GM12874 (cell line): ENCODE measurements at regions not wholly inside any gene's neighbourhood (a gene's known extent, or its start where the extent isn't known, plus 50 kb on each side); places are given as distances from the start of the nearest gene placed in this dataset.

ENCODE experiments used
- CTCF ChIP-seq: IDR thresholded peaks from 2 replicates; pipeline ENCODE4 v1.5.1; 2011; ENCODE audit warnings: low read depth, mild to moderate bottlenecking, control low read depth, low read length, moderate library complexity; ENCODE audit not compliant: insufficient read depth

- TF ChIP-seq CTCF = no peak
Measured at GRCh38 chr6:41439524-41440418, 104.4 kb downstream of the NCR2 start.

- no peak for TF ChIP-seq CTCF
Measured at GRCh38 chr6:41440958-41441357, 105.2 kb upstream of the FOXP4 start.

- no peak for TF ChIP-seq CTCF
Measured at GRCh38 chr6:41441598-41442351, 104.4 kb upstream of the FOXP4 start.

GRCh38 chr6:41442352-41442672, 103.9 kb upstream of the FOXP4 start:
- no peak for TF ChIP-seq CTCF

GRCh38 chr6:41442800-41443501, 103.2 kb upstream of the FOXP4 start:
- peak; percentile 40; the same call in 1 of the 2 replicates for TF ChIP-seq CTCF

- TF ChIP-seq CTCF = no peak
Measured at GRCh38 chr6:41443616-41444525, 102.3 kb upstream of the FOXP4 start.
